ENCODE measurements at regions not wholly inside any gene's neighbourhood (a gene's known extent, or its start where the extent isn't known, plus 50 kb on each side); places are given as distances from the start of the nearest gene placed in this dataset.
"Not testable (repeated sequence)": the region's sequence is repeated elsewhere in the genome, so short reads cannot be mapped to it uniquely, and the experiment has no call there.

DNA sequence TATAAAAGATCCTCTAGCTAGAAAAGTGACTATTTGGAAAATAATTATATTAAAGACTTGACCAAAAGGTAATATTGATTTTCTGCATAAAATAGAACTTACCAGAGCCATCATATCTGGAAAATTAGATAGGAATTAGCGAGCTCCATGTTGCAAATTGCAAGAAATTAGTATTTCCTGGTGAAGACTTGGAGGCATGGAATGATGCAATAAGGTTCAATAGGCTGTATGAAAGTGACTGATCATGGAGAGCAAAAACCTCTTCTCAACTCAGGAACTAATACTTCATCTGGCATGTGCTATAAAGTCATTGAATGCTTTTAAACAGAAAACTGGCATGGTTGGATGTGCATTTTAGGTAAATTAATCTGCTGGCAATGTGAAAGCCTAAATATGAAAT lies 66.3 kb upstream of the UFM1 start:
- H3K27ac ChIP-seq (ENCODE audit: low read depth, low read length): no peak overlapping the region
- H3K27me3 ChIP-seq (ENCODE audit: control insufficient read depth, insufficient read depth, low read length): no peaks in the 10 kb centered on the region

DNA sequence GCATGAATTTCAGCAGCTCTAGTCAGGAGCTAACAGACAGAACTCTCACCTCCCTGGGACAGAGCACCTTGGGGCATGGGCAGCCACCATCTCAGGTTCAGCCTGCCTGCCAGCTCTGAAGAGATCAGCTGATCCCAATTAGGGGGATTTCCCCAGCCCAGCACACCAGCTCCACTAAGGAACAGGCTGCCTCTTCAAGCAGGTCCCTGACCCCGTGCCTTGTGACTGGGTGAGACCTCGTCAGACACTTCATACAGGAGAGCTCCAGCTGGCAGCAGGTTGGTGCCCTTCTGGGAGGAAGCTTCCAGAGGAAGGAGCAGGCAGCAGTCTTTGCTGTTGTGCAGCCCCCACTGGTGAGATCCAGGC lies 84.5 kb upstream of the UFM1 start:
- Histone ChIP-seq H3K4me3 (ENCODE audit: low read length) (no peak overlapping the region), H3K27ac (ENCODE audit: low read depth, low read length) (no peak overlapping the region), H3K4me1 (ENCODE audit: control insufficient read depth, insufficient read depth, low read length) (no peaks in the 10 kb centered on the region), H3K27me3 (ENCODE audit: control insufficient read depth, insufficient read depth, low read length) (no peaks in the 10 kb centered on the region), H3K9ac (ENCODE audit: low read length) (no peak overlapping the region), H3K36me3 (ENCODE audit: control insufficient read depth, insufficient read depth, low read length) (no peaks in the 10 kb centered on the region)

More for the DNA sequence above, 66.3 kb upstream of the UFM1 start:
- H3K4me1 ChIP-seq (ENCODE audit: control insufficient read depth, insufficient read depth, low read length): no peaks in the 10 kb centered on the region
- H3K4me3 ChIP-seq (ENCODE audit: low read length): no peak overlapping the region
- H3K9ac ChIP-seq (ENCODE audit: low read length): no peak overlapping the region
- H3K36me3 ChIP-seq (ENCODE audit: control insufficient read depth, insufficient read depth, low read length): no peaks in the 10 kb centered on the region

GRCh38 chr13:38264363-38265131 lies 85.1 kb upstream of the UFM1 start:
- Histone ChIP-seq H3K27ac (ENCODE audit: low read depth, low read length) (no peak overlapping the region), H3K9ac (ENCODE audit: low read length) (no peak overlapping the region), H3K4me3 (ENCODE audit: low read length) (no peak overlapping the region), H3K36me3 (ENCODE audit: control insufficient read depth, insufficient read depth, low read length) (no peaks in the 10 kb centered on the region), H3K4me1 (ENCODE audit: control insufficient read depth, insufficient read depth, low read length) (no peaks in the 10 kb centered on the region), H3K27me3 (ENCODE audit: control insufficient read depth, insufficient read depth, low read length) (no peaks in the 10 kb centered on the region)

- Histone ChIP-seq H3K9ac (ENCODE audit: low read length) (no peak overlapping the region), H3K36me3 (ENCODE audit: control insufficient read depth, insufficient read depth, low read length) (no peaks in the 10 kb centered on the region), H3K4me1 (ENCODE audit: control insufficient read depth, insufficient read depth, low read length) (no peaks in the 10 kb centered on the region), H3K27ac (ENCODE audit: low read depth, low read length) (no peak overlapping the region), H3K4me3 (ENCODE audit: low read length) (no peak overlapping the region), H3K27me3 (ENCODE audit: control insufficient read depth, insufficient read depth, low read length) (no peaks in the 10 kb centered on the region)
Observed at GRCh38 chr13:38262211-38262610, 87.4 kb upstream of the UFM1 start.

- no peak overlapping the region for H3K27ac ChIP-seq (ENCODE audit: low read depth, low read length)
- H3K4me3 ChIP-seq (ENCODE audit: low read length): no peak overlapping the region
- H3K4me1 ChIP-seq (ENCODE audit: control insufficient read depth, insufficient read depth, low read length): no peaks in the 10 kb centered on the region
- no peaks in the 10 kb centered on the region for H3K36me3 ChIP-seq (ENCODE audit: control insufficient read depth, insufficient read depth, low read length)
- H3K9ac ChIP-seq (ENCODE audit: low read length): no peak overlapping the region
- no peaks in the 10 kb centered on the region for H3K27me3 ChIP-seq (ENCODE audit: control insufficient read depth, insufficient read depth, low read length)
Observed at GRCh38 chr13:38255600-38255999, 94.1 kb upstream of the UFM1 start.

DNA sequence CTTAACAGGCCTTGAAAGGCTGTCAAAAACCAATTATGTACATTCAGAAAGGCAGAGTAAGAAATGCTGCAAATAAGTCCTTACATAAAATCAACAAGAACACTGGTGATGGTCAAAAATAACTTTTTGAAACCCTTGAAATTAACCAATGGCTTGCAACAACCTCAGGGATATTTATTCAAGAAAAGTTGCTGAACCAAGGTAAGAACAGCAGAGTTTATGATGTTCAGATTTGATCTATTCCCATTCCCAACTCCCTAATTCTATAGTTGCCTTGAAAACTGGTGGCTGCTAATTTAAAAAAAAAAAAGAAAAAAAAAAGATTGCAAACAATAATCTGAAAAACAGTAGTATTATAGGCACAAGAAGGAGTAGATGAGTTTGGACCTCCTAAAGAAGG lies 109.8 kb upstream of the UFM1 start:
- Histone ChIP-seq H3K4me3 (ENCODE audit: low read length) (no peak overlapping the region), H3K36me3 (ENCODE audit: control insufficient read depth, insufficient read depth, low read length) (no peaks in the 10 kb centered on the region), H3K9ac (ENCODE audit: low read length) (no peak overlapping the region), H3K27ac (ENCODE audit: low read depth, low read length) (no peak overlapping the region), H3K27me3 (ENCODE audit: control insufficient read depth, insufficient read depth, low read length) (no peaks in the 10 kb centered on the region), H3K4me1 (ENCODE audit: control insufficient read depth, insufficient read depth, low read length) (no peaks in the 10 kb centered on the region)

DNA sequence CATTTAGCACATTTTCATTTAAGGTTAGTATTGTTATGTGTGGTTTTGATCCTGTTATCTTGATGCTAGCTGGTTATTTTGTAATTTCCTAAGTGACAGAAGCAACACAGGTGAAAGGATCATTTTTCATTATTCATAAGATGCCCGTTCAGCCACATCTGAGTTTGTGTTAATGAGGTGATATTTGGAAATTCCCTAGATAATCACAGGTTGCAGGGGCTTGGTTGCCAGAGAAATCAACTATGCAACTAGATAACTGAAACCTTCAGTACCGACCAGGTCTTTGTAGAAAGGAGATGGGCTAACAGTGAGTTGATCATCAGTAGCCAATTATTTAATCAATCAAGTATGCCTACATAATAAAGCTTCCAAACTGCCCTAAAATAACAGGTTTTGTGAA lies 121.3 kb upstream of the UFM1 start:
- H3K27ac ChIP-seq (ENCODE audit: low read depth, low read length): no peak overlapping the region
- no peak overlapping the region for H3K4me3 ChIP-seq (ENCODE audit: low read length)
- no peaks in the 10 kb centered on the region for H3K36me3 ChIP-seq (ENCODE audit: control insufficient read depth, insufficient read depth, low read length)
- no peaks in the 10 kb centered on the region for H3K4me1 ChIP-seq (ENCODE audit: control insufficient read depth, insufficient read depth, low read length)
- H3K9ac ChIP-seq (ENCODE audit: low read length): no peak overlapping the region
- H3K27me3 ChIP-seq (ENCODE audit: control insufficient read depth, insufficient read depth, low read length): no peaks in the 10 kb centered on the region

DNA sequence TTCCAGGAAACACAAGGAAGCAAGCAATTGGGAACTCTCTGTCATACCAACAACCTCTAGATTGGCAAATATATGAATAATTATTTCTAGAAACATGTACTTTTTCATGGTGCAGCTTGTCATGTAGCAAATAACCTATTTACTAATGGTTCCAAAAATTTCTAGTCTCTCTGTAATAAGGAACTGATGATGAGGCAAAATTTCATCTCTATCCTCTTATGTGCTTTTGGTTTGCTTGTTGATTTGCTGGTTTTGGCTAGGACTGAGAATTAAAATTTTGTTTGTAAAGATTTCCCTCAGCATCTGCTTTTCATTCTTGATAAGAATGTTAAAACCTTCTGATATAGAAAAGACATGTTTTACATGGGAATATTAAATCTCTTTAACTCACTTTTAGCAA lies 123.2 kb upstream of the UFM1 start:
- no peak overlapping the region for H3K27ac ChIP-seq (ENCODE audit: low read depth, low read length)
- no peak overlapping the region for H3K4me3 ChIP-seq (ENCODE audit: low read length)
- no peaks in the 10 kb centered on the region for H3K4me1 ChIP-seq (ENCODE audit: control insufficient read depth, insufficient read depth, low read length)

GRCh38 chr13:38223089-38223488 lies 126.6 kb upstream of the UFM1 start:
- Histone ChIP-seq H3K9ac (ENCODE audit: low read length) (no peak overlapping the region), H3K36me3 (ENCODE audit: control insufficient read depth, insufficient read depth, low read length) (no peaks in the 10 kb centered on the region), H3K27me3 (ENCODE audit: control insufficient read depth, insufficient read depth, low read length) (no peaks in the 10 kb centered on the region), H3K4me3 (ENCODE audit: low read length) (no peak overlapping the region), H3K27ac (ENCODE audit: low read depth, low read length) (no peak overlapping the region), H3K4me1 (ENCODE audit: control insufficient read depth, insufficient read depth, low read length) (no peaks in the 10 kb centered on the region)

More for the DNA sequence above, 123.2 kb upstream of the UFM1 start:
- Histone ChIP-seq H3K36me3 (ENCODE audit: control insufficient read depth, insufficient read depth, low read length) (no peaks in the 10 kb centered on the region), H3K9ac (ENCODE audit: low read length) (no peak overlapping the region), H3K27me3 (ENCODE audit: control insufficient read depth, insufficient read depth, low read length) (no peaks in the 10 kb centered on the region)

- H3K36me3 ChIP-seq (ENCODE audit: control insufficient read depth, insufficient read depth, low read length); H3K4me3 ChIP-seq (ENCODE audit: low read length); H3K27me3 ChIP-seq (ENCODE audit: control insufficient read depth, insufficient read depth, low read length); H3K4me1 ChIP-seq (ENCODE audit: control insufficient read depth, insufficient read depth, low read length); H3K27ac ChIP-seq (ENCODE audit: low read depth, low read length); H3K9ac ChIP-seq (ENCODE audit: low read length): not testable (repeated sequence)
Observed at GRCh38 chr13:38221120-38221519, 128.5 kb upstream of the UFM1 start.

GRCh38 chr13:38216181-38216580 lies 133.5 kb upstream of the UFM1 start:
- Histone ChIP-seq H3K4me1 (ENCODE audit: control insufficient read depth, insufficient read depth, low read length) (no peaks in the 10 kb centered on the region), H3K27me3 (ENCODE audit: control insufficient read depth, insufficient read depth, low read length) (no peaks in the 10 kb centered on the region)

GRCh38 chr13:38213314-38213713 lies 136.3 kb upstream of the UFM1 start:
- Histone ChIP-seq H3K27me3 (ENCODE audit: control insufficient read depth, insufficient read depth, low read length) (no peaks in the 10 kb centered on the region), H3K4me1 (ENCODE audit: control insufficient read depth, insufficient read depth, low read length) (no peaks in the 10 kb centered on the region), H3K36me3 (ENCODE audit: control insufficient read depth, insufficient read depth, low read length) (no peaks in the 10 kb centered on the region), H3K4me3 (ENCODE audit: low read length) (no peak overlapping the region), H3K9ac (ENCODE audit: low read length) (no peak overlapping the region), H3K27ac (ENCODE audit: low read depth, low read length) (no peak overlapping the region)

More at GRCh38 chr13:38216181-38216580, 133.5 kb upstream of the UFM1 start:
- Histone ChIP-seq H3K27ac (ENCODE audit: low read depth, low read length) (no peak overlapping the region), H3K4me3 (ENCODE audit: low read length) (no peak overlapping the region), H3K9ac (ENCODE audit: low read length) (no peak overlapping the region), H3K36me3 (ENCODE audit: control insufficient read depth, insufficient read depth, low read length) (no peaks in the 10 kb centered on the region)

DNA sequence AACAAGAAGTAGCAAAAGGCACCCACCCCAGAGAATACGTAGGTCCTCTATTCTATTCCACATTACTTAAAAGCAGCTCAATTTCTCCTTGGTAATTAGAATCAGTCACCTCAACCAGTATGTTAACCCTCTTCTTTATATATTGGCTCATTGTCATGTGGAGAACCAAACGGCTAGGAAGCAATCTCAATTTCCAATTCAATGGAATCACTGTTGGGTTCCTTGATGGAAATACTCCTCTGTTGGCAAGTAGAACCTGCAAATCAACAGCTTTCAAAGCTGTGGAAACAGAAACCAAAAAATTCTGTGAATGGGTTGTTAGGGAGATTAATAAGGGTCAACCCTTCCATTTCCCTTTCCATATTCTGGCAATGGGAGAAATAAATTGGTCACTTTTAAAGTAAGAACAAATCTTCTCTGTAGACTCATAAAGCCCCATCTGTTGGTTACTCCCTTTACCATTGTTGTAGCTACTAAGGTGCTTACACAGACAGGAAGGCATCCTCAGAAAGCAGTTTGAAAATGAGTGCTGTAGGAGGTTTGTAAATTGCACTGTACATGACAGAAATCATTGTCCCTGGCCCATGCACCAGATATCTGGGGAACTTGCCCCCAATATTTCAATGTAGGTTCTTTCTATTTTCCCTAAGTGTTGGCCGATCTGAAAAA lies 138.6 kb upstream of the UFM1 start:
- no peak overlapping the region for H3K4me3 ChIP-seq (ENCODE audit: low read length)
- no peak overlapping the region for H3K9ac ChIP-seq (ENCODE audit: low read length)
- no peaks in the 10 kb centered on the region for H3K4me1 ChIP-seq (ENCODE audit: control insufficient read depth, insufficient read depth, low read length)
- H3K27ac ChIP-seq (ENCODE audit: low read depth, low read length): no peak overlapping the region
- no peaks in the 10 kb centered on the region for H3K36me3 ChIP-seq (ENCODE audit: control insufficient read depth, insufficient read depth, low read length)
- no peaks in the 10 kb centered on the region for H3K27me3 ChIP-seq (ENCODE audit: control insufficient read depth, insufficient read depth, low read length)
